Midbrain (tissue), 1 donor: ENCODE measurements at regions not wholly inside any gene's neighbourhood (a gene's known extent, or its start where the extent isn't known, plus 50 kb on each side); places are given as distances from the start of the nearest gene placed in this dataset.
"Not testable (repeated sequence)": the region's sequence is repeated elsewhere in the genome, so short reads cannot be mapped to it uniquely, and the experiment has no call there.

Experiments used
- DNase-seq: peaks from one replicate; lab custom pipeline; 2025; lab: John Stamatoyannopoulos, UW

DNA sequence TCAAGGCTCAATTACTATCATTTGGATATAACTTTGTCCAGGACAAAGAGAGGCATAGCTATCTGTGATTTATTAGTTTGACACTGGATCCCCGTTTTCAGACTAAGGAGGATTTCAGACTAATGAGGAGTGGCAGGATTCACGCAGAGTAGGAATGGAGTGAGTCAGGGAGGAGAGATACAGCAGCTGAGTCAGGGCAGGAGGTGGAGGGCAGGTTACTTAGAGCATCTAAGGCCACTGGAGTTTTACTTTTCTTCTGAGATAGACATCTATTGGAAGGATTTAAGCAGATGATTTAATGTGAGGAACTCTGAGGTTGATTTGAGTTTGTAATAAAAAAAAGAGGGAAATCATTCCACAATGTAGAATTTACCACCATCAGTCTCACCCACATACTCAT is 110.6 kb downstream of the RPIA start:
- not testable (repeated sequence) for DNase-seq

DNA sequence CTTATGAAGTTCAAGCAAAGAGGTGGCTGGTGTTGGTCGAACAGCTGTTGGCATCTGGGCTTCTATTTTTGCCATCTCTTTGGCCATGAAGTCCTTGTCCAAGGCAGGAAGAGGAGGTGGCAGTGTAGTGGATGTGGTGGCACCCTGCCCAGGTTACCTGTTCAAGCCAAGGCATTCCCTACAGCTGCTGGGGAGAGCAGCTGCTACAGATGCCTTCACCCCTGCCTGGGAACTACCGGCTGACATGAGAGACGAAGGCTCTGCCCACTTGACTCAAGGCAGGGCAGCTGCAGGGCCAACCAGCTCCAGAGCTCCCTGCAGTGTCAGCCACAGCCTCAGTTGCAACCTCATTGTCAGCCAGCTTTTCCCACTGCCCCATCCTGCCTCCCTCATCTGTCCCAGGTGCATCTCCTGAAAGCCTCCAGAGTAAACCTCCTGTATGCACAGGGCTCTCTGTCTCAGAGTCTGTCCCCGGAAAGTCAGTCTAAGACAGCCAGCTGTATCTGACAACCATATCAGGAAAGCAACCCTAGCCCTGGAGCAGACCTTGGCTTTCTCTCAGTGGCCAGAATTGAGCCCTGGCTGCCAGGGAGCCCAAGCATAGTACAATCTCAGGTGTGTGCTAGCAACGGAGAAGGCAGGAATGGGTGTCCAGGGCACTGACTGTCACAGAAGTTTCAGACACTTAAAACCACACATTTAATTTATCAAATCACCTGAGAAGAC is 115.9 kb downstream of the RPIA start:
- DNase-seq, result no peak

DNA sequence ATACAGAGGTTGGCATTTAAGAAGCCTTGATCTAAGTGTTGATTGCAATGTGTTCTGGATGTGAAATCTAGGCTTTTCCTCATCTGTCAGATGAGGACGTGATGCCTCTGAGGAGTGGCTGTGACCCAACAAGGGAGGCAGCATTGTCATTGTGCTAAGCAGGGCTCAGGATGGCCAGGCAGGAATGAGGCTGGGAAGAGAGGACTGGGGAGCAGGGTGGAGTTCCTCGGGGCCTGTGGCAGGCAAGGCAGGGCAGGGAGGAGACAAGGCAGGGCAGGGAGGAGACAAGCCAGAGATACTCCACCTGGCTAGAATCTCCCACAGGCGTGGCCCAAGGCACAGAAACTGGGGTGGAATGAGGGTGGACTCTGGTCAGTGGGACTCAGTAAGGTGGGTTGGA is 116.6 kb downstream of the RPIA start:
- DNase-seq, result no peak

DNA sequence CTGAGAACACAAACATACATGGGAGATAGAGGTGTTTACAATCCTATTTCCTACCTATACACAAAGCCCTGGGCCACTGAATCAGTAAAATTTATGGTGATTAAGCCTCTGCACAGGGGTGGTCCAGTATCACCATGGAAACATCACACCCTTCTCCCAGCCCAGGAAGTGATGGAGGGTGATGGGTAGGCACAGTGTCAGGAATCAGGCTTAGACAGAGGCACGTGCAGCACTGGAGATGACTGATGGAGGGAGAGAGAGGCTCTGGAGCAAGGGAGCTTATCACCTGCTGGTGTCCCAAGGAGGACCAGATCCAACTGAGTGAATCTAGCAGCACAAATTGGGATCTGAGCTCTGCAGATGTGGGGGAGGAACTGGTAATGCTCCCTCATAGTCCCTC is 117.2 kb downstream of the RPIA start:
- no peak for DNase-seq

DNA sequence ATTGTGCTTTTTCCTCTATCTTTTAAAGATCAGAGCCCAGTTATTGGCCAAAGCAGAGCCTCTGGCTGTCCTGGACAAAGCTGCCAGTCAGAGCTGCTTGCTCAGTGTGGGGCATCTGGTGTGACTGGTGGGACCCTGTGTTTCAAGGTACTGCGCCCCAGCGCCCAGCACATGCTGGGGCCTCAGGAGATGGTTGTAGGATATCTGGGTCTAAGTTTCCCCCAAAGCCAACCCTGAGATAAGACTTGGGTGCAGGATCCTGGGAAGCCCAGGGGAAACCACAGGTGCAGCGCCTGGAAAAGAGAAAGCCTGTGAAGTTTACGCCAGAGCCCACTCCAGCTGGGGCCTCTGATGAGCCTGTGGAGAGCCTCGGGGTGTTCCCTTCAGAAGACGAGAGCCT is 117.7 kb downstream of the RPIA start:
- no peak for DNase-seq

DNA sequence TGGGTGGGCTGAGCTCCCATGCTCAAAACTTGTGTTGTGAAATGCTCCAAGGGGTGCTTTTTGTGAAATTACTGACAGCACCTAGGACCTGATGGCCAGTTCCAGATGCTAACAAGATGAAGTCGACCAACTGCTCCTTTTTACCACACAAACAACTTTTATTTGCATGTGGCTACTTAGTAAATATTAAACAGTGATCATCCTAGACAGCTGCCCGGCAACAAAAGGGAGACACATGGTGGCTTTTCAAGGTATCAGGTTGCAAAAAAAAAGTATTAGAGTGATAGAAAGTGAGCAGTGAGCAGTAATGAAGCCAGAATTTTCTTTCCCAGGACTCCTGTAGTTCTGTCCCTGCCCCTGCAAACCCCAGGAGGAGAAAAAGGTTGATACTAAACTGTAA is 118.5 kb downstream of the RPIA start:
- no peak for DNase-seq

DNA sequence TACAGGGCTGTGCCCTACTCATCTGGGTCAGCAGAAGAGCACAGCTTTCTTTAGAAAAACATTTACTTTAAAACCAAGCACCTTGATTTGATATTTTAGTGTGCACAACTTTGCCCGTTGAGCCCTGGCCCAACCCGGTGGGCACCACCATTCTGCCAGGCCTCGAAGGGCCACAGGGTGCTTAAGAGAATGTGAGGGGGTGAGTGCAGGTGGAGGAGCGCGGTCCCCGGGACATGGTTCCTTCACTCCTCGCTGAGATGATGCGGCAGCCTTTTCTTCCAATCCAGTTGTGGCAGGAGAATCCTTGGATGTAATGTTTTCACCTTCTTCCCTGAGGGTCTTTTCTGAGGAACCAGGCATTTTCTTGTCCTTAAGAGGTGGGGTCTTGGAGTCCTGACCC is 119.0 kb downstream of the RPIA start:
- DNase-seq, result no peak

DNA sequence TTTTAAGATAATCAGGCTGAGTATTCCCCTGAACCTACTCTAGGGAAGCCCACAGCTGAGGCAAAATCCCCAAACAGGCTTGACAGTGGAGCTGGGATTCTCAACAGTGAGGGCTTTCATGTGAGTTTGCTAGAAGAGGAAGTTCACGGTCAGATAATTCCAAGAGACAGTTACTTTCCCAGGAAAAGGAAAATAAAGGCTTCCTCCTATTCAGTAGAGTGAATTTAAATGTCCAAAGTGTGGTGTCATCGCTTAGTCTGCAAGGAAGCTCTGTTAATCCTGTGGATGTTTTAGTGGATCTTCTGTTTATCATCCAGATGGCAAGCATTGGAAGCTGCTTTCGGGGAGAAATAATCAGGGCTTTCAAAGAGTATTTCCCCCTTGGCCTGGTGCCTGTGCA is 119.8 kb downstream of the RPIA start:
- no peak for DNase-seq

DNA sequence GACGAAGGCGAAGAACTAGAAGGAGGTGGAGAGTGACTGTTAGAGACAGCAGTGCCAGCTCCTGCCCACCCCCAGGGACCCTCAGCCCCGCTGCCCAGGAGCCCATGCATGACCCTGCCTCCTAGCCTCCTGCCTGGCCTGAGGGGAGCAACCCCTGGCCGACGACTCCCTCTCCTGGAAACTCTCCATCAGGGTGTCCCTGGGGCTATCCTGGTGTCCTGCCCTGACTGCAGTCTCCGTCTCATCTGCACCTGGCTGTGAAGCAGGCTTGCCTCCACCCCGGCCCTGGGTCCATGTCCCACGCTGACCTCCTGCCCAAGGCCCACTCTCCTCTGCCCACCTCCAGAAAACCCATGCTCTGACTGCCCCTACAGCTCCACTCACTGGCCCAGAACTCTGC is 120.2 kb downstream of the RPIA start:
- DNase-seq, result no peak

DNA sequence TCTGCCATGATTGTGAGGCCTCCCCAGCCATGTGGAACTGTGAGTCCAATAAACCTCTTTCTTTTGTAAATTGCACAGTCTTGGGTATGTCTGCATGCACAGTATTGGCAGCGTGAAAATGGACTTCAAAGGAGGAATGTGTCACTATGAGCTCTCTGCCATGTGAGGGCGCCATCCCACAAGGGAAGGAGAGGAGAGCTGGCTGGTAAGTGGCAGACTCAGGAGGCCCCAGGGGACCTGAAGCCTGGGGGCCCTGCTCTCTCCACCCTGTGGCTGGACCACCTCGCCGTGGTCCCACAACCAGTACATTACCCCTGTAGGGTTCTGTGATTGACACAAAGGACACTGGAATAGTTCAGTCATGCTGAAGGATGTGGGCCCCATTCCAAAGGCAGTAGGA is 122.1 kb downstream of the RPIA start:
- no peak for DNase-seq

DNA sequence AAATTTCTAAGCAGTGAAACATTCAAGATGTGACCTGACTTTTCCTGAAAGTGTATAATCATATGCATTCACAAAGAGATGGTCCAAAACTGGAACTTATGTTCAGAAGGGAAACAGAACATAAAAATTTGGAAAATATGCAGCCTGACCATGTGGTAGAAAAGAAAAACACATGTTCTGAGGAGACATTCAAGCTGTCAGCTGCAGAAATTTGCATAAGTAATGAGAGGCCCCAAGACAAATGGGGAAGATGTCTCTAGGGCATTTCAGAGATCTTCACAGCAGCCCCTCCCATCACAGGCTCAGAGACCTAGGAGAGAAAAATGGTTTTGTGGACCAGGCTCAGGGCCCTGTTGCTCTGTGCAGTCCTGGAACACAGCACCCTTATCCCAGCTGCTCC is 123.8 kb downstream of the RPIA start:
- no peak for DNase-seq

DNA sequence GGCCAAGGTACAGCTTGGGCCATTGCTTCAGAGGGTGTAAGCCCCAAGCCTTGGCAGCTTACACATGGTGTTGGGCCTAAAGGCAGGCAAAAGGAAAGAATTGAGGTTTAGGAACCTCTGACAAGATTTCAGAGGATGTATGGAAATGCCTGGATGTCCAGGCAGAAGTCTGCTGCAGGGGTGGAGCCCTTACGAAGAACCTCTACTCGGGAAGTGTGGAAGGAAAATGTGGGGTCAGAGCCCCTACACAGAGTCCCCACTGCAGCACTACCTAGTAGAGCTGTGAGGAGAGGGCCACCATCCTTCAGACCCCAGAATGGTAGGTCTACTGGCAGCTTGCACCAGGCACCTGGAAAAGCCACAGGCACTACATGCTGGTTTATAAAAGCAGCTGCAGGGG is 124.2 kb downstream of the RPIA start:
- no peak for DNase-seq

DNA sequence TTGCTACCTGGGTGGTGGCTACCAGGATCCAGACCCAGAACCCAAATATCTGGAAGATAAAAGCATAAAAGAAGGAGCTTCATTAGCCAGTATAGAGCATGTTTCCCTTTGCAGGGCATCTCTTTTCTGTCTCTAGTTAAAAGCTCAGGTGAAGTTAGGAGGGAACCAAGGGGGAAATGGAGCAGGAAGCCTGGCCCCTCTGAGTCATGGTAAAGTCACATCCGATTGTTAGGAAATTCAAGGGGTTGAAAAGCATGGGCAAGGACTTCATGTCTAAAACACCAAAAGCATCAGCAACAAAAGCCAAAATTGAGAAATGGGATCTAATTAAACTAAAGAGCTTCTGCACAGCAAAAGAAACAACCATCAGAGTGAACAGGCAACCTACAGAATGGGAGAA is 126.9 kb downstream of the RPIA start:
- DNase-seq, result no peak

DNA sequence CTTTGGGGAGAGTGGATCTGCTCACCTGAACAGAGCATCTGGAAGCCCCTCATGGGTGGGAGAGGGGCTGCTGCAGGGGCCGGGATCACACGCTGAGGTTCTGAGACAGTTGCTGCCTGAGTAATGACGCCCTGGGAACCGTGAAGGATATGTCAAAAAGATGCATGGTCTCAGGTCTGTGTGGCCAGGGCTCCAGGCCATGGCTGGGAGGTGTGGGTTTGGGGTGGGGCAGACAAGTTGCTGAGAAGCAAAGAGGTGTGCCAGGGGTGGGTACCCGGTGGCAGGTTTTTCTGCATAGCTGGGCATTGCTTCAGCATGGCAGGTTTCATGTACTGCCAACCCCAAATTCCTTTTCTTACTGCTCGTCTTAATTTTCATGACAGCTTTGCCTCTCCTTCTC is 133.5 kb downstream of the RPIA start:
- DNase-seq, result no peak

DNA sequence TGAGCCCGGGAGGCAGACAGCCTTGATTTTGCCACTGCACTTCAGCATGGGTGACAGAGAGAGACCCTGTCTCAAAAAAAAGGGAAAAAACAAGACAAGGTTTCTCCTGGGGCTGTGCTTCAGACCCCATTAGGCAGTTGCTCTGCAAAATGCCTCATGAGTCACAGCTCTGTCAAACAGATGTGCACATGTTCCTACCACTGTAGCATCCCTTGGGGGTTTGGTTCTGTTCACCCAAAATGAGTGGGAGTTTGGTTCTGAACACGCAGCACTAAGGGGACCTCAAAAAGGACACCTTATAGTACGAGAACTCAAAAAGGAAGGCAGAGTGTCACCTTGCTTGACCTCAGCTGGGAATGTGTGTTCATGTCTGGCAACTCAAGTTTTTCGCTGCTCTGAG is 134.9 kb downstream of the RPIA start:
- no peak for DNase-seq

DNA sequence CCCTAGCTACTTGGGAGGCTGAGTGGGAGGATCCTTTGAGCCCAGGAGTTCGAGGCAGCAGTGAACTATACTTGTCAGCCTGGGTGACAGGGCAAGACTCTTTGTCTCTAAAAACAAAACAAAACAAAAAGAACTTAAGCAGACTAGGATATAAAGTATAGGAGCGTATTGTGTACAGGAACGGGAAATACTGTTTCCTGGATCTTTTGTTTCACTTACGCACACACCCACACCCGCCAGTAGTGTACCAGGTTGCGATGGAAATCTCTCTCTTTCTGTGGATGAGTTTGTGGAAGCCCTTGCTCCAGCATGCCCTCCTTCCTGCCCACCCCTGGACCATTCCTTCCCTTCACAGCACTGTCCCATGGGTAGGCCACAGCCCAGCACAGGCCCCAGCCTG is 136.3 kb downstream of the RPIA start:
- no peak for DNase-seq

DNA sequence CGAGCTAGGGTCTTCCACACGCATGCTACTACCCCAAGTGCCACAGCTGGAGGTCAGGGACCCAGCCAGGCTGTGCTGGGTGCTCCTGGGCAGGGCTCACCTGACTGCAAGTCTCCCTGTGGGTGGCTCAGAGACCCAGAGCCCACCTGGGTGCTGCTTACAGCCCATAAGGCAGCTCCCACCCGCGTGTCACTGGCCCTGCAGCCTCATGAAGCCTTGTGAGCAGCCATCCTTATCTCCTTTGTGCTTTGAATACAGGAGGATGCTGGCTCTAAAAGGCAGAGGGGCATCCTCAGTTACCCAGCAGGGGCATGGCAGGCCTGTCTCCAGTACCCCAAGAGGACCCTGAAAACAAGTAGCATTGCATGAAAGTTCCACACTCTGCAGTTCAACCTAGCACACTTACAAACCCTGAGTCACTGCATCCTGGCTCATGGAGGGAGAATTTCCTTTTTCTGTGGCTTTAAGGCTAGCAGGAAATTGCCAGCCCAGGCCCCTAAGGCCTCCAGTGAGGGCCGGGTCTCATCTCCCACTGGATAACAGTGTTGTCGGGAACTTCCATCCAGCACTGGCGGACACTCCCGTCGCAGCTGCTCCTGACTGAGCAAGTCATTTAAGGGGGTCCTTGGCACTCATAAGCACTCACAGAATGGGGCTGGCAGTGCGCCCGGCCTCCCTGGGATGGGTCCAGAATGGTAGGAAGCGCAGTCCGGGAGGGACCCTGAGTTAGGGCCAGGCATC is 137.1 kb downstream of the RPIA start:
- no peak for DNase-seq

DNA sequence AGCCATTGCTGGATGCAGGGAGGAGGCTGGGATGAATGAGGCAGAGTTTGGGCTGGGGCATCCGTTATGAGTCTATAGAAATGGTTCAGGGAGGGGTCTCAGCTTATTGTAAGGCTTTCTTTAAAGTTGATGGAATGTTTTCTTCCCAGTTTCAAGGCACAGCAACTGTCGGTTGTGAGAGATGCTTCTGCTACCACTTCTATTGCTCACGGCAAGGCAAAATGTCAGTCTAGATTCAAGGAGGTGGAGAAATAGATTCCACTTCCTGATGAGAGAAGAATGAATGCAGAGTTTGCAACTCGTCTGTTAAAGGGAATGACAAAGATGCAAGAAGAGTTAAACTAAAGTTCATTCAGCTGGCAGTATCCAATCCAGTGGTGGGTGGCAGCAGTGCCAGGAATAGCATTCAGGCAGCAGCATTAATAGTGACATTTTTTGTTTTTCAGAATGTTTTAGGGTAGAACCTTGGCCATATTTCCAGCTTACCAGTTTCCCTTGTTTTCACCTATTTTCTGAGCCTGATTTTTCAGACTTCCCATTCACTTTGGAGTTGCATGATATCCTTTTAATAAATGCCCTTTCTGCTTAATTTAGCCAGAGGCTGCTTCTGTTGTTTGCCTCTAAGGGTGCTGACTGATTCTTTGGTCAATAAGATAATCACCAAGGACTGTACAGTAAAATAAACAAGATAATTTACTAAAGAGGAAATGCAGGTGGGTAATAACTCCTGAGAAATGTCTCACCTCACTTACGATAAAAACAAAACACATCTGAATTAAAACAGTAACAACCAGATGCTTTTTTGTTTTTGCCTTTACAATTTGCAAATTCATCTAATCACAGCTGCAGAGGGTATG is 138.4 kb downstream of the RPIA start:
- DNase-seq, result no peak

DNA sequence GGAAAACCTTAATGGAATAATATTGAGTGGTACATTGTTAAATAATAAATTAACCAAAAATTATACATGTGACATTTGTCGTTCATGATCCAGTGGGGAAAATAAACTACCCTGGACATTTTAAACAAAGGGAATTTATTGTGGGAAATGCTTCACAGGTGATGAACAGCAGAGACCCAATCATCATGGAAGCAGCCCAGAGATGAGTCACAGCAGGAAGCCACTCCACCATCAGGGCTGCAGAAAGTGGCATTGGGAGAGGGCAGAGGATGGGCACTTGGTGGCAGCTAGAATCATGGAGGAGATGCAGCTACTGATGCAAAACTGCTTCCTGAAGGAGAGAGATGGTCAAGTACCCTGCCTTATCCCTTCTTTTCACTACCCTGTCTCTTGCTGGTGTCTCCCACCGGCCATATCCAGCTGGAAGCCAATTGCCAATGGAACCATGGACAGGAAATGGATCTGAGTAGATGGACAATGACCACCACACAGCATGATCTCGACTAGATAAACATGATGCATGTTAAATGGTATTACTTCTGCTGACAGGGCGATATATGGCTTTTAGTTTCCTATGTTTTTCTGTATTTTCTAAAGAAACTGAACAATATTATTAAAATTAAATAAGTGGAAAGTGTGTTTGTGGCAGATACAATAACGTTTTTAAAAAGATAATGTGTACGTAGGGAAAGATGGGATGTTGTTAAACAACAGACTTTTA is 139.8 kb downstream of the RPIA start:
- no peak for DNase-seq

DNA sequence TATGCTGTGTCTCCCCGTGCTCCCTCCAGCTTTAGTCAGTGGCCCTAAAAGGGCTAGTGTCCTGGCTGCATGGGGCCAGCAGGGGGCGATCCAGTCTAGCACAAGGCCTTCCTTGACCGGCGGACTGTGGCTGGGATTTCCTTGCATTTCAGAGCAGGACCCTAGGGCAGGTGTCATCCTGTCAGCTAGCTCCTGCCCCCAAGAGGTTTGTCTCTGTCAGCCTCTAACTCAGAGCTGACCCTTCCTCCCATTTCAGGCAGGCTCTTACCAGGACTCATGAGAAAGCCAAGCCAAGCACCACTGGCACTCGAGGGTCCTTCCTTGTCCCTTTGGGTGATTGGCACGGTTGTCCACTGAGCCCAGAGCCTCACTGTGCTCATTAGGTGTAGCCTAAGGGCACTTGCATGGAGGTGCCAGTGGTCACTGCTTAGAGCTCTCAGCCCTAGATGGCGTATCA is 140.3 kb downstream of the RPIA start:
- DNase-seq, result no peak

DNA sequence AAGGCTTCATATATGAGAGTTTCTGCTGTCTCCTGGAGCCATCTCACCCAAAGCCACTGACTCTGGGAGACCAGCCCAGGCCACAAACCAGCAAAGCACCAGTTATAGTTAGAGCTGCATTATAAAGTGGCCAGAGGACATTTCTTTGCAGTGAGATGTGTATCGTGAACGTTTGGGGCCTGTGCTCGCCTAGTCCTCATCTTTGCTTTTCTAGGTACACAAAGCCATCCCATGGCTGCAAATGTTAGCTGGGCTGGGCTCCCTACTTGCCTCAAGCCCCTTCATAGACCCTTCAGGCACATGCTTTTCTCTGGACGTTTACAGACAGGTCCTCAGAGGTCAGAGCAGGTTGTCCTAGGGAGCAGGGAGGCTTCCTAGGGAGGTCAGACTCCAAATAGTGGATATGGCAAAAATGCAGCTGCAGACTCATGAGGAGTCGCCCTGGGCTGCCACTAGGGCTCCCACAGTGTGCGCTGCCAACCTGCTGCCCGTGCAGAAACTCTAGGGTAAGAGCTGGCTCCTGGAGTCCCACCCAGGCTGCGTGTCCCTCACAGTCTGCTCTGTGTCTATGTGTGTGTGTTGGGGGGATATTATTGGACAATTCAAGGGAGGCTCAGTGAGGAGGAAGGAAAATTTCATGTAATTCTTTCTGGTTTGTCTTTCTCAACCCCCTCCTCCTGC is 141.0 kb downstream of the RPIA start:
- DNase-seq, result no peak

DNA sequence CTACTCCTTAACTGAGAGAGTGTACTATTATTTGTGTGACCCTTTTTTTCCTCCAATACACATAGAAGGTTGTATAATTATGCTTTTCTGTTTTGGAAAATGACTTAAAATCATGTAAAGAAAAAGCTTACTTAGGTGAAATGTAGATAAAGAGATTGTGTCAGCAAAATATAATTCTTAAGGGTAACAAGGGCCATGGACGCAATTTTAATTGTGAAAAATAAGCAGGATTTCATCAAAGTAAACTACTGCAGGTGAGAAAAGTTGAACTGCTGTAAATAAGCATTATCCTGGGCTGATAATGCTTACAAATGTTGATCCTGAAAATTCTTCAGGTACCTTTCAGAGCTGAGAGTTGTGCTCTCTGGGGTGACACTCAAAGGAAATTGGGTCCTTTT is 141.5 kb downstream of the RPIA start:
- DNase-seq, result no peak
